T-helper 2 cell treated with Interferon-gamma antibody and Interleukin-4, amounts not matched to agents 5 μg/mL and 100 μg/mL, for 36 hours (primary cell): ENCODE measurements at regions not wholly inside any gene's neighbourhood (a gene's known extent, or its start where the extent isn't known, plus 50 kb on each side); places are given as distances from the start of the nearest gene placed in this dataset.

Experiments used
- DNase-seq: peaks from one replicate; pipeline ENCODE4 v3.0.0; 2021; ENCODE audit warnings: low spot score
- H3K27ac Mint-ChIP-seq: one replicate; pipeline ENCODE4 v1.8.0; 2021; ENCODE audit warnings: mild to moderate bottlenecking, mixed read lengths
- H3K27me3 Mint-ChIP-seq: one replicate; pipeline ENCODE4 v1.8.0; 2021; ENCODE audit warnings: low read depth, mixed read lengths
- H3K36me3 Mint-ChIP-seq: one replicate; pipeline ENCODE4 v1.8.0; 2021; ENCODE audit warnings: low read depth, mixed read lengths
- H3K4me1 Mint-ChIP-seq: one replicate; pipeline ENCODE4 v1.8.0; 2021; ENCODE audit warnings: low read depth, mixed read lengths
- H3K4me3 Mint-ChIP-seq: one replicate; pipeline ENCODE4 v1.8.0; 2022; ENCODE audit warnings: mild to moderate bottlenecking, moderate library complexity, mixed read lengths
- H3K9me3 Mint-ChIP-seq: one replicate; pipeline ENCODE4 v1.8.0; 2021; ENCODE audit warnings: mixed read lengths

DNA sequence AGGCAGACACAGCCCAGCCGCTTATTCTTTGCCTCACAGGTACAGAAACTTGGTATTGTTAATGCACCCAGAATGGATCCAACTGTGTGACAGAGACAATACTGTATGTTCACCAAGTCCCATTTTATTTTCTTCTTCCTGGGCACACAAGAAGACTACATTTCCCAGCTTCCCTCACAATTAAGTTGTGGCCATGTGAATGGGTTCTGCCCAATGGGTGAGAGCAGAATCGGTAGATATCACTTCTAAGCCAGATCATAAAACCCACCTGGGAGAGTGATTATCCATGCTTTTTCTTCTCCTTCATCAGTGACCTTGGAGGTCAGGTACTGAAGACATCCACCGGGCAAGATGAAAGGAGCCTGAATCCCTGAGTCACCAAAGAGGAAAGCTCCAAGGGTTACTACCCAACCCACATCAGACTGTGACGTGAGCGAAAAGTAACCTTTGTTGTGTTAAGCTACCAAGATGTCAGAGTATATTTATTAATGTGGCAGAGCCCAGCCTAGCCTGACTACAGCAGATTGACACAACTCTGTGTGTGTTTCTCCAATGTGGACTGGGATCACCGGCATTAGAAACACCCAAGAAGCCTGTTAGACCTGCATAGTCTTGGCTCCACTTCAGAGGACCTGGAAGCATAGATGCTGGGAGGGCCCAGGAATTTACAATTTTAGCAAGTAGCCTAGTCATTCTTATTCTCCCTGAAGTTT lies 79.1 kb upstream of the GRIK3 start:
- H3K9me3 Mint-ChIP-seq = no peaks in the 10 kb centered on the region
- no peaks in the 10 kb centered on the region for H3K36me3 Mint-ChIP-seq
- DNase-seq = no peak
- no peak overlapping the region for H3K4me3 Mint-ChIP-seq
- H3K27me3 Mint-ChIP-seq = no peaks in the 10 kb centered on the region
- no peaks in the 10 kb centered on the region for H3K4me1 Mint-ChIP-seq
- H3K27ac Mint-ChIP-seq = no peak overlapping the region

DNA sequence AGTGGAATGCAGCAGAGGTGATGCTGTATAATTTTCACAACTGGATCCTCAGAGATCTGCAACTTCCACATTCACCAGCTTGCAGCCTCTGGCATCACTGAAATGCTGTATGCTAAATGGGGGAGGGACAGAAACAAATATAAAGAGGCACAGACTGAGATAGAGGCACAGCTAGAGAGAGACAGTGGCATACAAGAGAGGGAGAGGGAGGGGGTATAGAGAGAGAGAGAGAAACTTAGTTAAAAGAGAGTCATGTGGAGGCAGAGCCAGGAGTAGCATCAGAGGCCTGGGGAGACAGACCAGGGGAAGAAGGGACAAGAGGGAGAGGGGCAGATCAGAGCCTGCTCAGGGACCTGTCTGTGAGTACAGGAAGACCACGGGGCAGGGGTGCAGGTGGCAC lies 84.5 kb upstream of the GRIK3 start:
- no peak for DNase-seq
- H3K4me3 Mint-ChIP-seq = no peak overlapping the region
- no peaks in the 10 kb centered on the region for H3K9me3 Mint-ChIP-seq
- no peak overlapping the region for H3K27ac Mint-ChIP-seq
- H3K27me3 Mint-ChIP-seq = peaks cover 3% of the 10 kb centered on the region
- H3K4me1 Mint-ChIP-seq = no peaks in the 10 kb centered on the region
- H3K36me3 Mint-ChIP-seq = no peaks in the 10 kb centered on the region

DNA sequence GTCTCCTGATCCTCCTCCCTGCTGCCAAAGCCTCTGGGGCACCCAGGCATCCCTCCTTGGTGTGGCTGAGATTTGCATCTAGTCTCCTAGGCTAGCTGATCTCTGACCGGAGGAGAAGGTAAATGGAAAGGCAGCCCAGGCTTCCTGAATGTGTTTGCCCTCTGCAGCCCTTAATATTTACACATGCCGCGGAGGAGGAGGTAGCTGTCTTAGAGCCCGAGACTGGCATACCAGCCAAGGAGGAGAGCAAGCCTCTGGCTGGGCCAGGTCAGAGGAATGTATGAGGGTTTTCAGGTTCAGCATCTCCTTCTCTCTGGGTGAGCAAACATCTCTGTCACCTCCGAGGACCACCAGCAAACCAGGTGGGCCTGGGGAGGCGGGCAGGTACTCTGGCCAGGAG lies 86.0 kb upstream of the GRIK3 start:
- H3K4me1 Mint-ChIP-seq = no peaks in the 10 kb centered on the region
- H3K4me3 Mint-ChIP-seq = no peak overlapping the region
- peaks cover 3% of the 10 kb centered on the region for H3K27me3 Mint-ChIP-seq
- no peak for DNase-seq
- no peak overlapping the region for H3K27ac Mint-ChIP-seq
- no peaks in the 10 kb centered on the region for H3K9me3 Mint-ChIP-seq
- H3K36me3 Mint-ChIP-seq = no peaks in the 10 kb centered on the region

- H3K4me1 Mint-ChIP-seq = no peaks in the 10 kb centered on the region
- no peak for DNase-seq
- H3K27me3 Mint-ChIP-seq = peaks cover 3% of the 10 kb centered on the region
- no peak overlapping the region for H3K27ac Mint-ChIP-seq
- no peaks in the 10 kb centered on the region for H3K9me3 Mint-ChIP-seq
- H3K36me3 Mint-ChIP-seq = no peaks in the 10 kb centered on the region
- no peak overlapping the region for H3K4me3 Mint-ChIP-seq
Measured at GRCh38 chr1:37123276-37124115, 89.2 kb upstream of the GRIK3 start.

GRCh38 chr1:37124501-37124900 lies 90.2 kb upstream of the GRIK3 start:
- Mint-ChIP-seq H3K36me3 (no peaks in the 10 kb centered on the region), H3K4me1 (no peaks in the 10 kb centered on the region), H3K27ac (no peak overlapping the region), H3K4me3 (no peak overlapping the region), H3K9me3 (no peaks in the 10 kb centered on the region), H3K27me3 (no peaks in the 10 kb centered on the region)
- no peak for DNase-seq

DNA sequence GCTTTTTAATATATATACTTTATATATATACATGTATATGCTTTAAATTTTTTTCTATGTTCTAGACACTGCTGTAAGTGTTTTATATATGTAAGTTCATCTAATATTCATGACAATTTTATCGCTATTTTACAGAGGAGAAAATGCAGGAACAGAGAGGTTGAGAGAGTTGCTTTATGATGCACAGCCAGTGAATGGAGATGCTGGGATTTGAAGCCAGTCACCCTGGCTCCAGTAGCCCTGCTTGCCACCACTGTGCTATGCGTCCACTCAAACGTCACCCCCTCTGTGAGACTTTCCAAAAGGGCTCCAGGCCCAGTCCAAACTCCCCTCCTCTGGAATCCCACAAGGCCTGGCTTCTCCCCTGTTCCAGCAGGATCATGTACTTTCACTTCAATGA lies 91.0 kb upstream of the GRIK3 start:
- H3K27ac Mint-ChIP-seq = no peak overlapping the region
- H3K4me1 Mint-ChIP-seq = no peaks in the 10 kb centered on the region
- H3K27me3 Mint-ChIP-seq = no peaks in the 10 kb centered on the region
- H3K36me3 Mint-ChIP-seq = no peaks in the 10 kb centered on the region
- H3K9me3 Mint-ChIP-seq = no peaks in the 10 kb centered on the region
- no peak overlapping the region for H3K4me3 Mint-ChIP-seq
- no peak for DNase-seq

GRCh38 chr1:37127254-37127748 lies 93.0 kb upstream of the GRIK3 start:
- Mint-ChIP-seq H3K27ac (no peak overlapping the region), H3K9me3 (no peaks in the 10 kb centered on the region), H3K4me3 (no peak overlapping the region), H3K27me3 (no peaks in the 10 kb centered on the region), H3K36me3 (no peaks in the 10 kb centered on the region), H3K4me1 (no peaks in the 10 kb centered on the region)
- DNase-seq = no peak

- no peak overlapping the region for H3K4me3 Mint-ChIP-seq
- no peak for DNase-seq
- H3K4me1 Mint-ChIP-seq = no peaks in the 10 kb centered on the region
- no peaks in the 10 kb centered on the region for H3K36me3 Mint-ChIP-seq
- no peak overlapping the region for H3K27ac Mint-ChIP-seq
- H3K9me3 Mint-ChIP-seq = no peaks in the 10 kb centered on the region
- no peaks in the 10 kb centered on the region for H3K27me3 Mint-ChIP-seq
Measured at GRCh38 chr1:37128091-37128490, 93.8 kb upstream of the GRIK3 start.

GRCh38 chr1:37130221-37130948 lies 96.1 kb upstream of the GRIK3 start:
- no peaks in the 10 kb centered on the region for H3K4me1 Mint-ChIP-seq
- no peak overlapping the region for H3K4me3 Mint-ChIP-seq
- H3K27ac Mint-ChIP-seq = no peak overlapping the region
- H3K36me3 Mint-ChIP-seq = no peaks in the 10 kb centered on the region
- no peaks in the 10 kb centered on the region for H3K9me3 Mint-ChIP-seq
- H3K27me3 Mint-ChIP-seq = no peaks in the 10 kb centered on the region
- DNase-seq = no peak

DNA sequence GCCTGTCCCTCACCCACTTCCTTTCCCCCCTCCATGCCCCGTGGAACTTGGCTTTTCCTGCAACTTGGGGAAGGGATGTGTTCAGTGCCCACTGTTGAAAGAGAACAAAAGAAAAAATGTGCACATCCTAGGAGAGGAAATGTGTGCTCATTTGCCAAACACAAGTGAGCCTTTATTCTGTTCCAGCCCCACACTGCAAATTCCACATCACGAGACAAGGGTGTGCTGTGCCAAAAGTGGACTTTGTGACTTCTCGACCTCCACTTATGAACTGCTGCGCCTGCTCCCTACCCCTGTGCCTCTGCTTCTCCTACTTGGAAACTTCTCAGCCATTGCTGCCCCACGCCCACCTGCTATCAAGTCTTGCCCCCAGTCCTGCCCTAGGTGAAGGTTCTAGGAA lies 97.0 kb upstream of the GRIK3 start:
- no peak for DNase-seq
- Mint-ChIP-seq H3K4me1 (no peaks in the 10 kb centered on the region), H3K36me3 (no peaks in the 10 kb centered on the region), H3K27ac (no peak overlapping the region), H3K9me3 (no peaks in the 10 kb centered on the region), H3K27me3 (no peaks in the 10 kb centered on the region), H3K4me3 (no peak overlapping the region)

DNA sequence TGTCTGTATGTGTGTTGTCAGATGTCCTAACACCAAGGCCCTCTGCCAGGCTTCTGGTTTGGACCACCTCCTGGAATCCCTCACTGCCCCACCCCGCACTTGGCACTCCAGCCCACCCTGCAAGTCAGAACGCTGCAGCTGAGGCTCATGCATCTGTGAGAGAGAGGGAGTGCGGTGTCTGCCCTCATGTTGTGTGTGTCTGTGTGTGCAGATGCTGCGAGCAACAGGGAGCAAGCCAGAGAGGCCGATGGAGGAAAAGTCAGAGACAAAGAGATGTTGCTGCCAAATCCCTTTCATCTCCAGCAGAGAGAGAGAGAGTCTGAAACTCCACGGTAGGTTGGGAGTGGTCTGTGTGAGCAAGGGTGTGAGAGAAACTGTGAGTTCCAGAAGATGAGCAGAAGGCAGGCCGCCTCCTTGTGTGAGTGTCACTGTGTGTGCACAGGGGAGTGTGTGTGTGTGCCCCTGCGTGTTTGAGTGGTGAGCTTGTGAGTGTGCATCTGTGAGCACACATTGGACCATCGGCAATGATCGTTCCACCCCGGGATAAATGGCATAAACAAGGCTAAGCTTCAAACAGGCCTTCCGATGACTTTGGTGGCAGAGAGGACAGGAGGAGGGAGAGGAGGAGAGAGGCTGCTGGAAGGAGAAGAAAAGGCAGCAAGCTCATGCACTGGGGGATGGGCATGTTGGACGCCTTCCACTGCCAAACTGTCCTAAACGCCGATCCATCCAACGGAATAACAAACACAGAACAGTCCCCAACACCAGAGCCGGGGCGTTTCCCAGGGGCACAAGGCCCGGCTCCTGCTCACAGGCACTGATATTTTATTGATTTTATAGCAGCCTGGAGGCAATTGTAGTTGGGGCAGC lies 99.2 kb upstream of the GRIK3 start:
- no peaks in the 10 kb centered on the region for H3K27me3 Mint-ChIP-seq
- no peaks in the 10 kb centered on the region for H3K4me1 Mint-ChIP-seq
- no peaks in the 10 kb centered on the region for H3K9me3 Mint-ChIP-seq
- no peak for DNase-seq
- no peak overlapping the region for H3K4me3 Mint-ChIP-seq
- H3K27ac Mint-ChIP-seq = no peak overlapping the region
- no peaks in the 10 kb centered on the region for H3K36me3 Mint-ChIP-seq

GRCh38 chr1:37134599-37134998 lies 100.3 kb upstream of the GRIK3 start:
- Mint-ChIP-seq H3K27ac (no peak overlapping the region), H3K36me3 (no peaks in the 10 kb centered on the region), H3K27me3 (no peaks in the 10 kb centered on the region), H3K4me3 (no peak overlapping the region), H3K9me3 (no peaks in the 10 kb centered on the region), H3K4me1 (no peaks in the 10 kb centered on the region)
- DNase-seq = no peak

DNA sequence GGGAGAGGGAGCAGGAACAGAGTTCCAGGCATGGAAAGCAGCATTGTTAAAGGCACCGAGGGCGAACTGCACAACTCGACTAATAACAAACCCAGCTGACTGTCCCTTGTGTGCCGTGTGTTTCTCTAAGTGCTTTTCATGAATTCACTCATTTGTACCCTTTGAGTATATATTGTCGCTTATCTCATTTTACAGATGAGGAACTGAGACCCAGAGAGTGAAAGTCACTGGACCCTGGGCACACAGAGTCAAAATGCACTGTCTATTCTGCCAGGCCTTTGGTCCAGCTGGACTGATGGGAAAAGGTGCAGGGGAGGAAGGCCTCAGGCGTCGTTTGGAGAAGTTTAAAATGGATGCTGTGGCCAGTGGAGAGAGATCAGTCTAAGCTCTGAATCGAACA lies 100.7 kb upstream of the GRIK3 start:
- Mint-ChIP-seq H3K27ac (no peak overlapping the region), H3K4me3 (no peak overlapping the region), H3K9me3 (no peaks in the 10 kb centered on the region), H3K27me3 (no peaks in the 10 kb centered on the region), H3K36me3 (no peaks in the 10 kb centered on the region), H3K4me1 (no peaks in the 10 kb centered on the region)
- no peak for DNase-seq
